Hepatocyte (in vitro differentiated cells): ENCODE measurements at regions not wholly inside any gene's neighbourhood (a gene's known extent, or its start where the extent isn't known, plus 50 kb on each side); places are given as distances from the start of the nearest gene placed in this dataset.

ENCODE experiments used
- EZH2 ChIP-seq: fragments of 200-600 bp; sonication (generic); IDR thresholded peaks from 2 replicates; pipeline ENCODE4 v1.6.1; 2016; ENCODE audit warnings: antibody characterized with exemption, mild to moderate bottlenecking, borderline replicate concordance
- EZH2phosphoT487 ChIP-seq: fragments of 200-600 bp; sonication (generic); IDR thresholded peaks from one replicate; pipeline ENCODE4 v1.6.1; 2018; ENCODE audit warnings: antibody characterized with exemption, mild to moderate bottlenecking, low read depth, moderate library complexity; ENCODE audit not compliant: unreplicated experiment, severe bottlenecking
- TF ChIP-seq, protein P1 (sequence below): fragments of 200-600 bp; sonication (generic); IDR thresholded peaks from 2 replicates; pipeline ENCODE4 v1.5.1; 2016; ENCODE audit warnings: antibody characterized with exemption, mild to moderate bottlenecking; ENCODE audit not compliant: poor library complexity

DNA sequence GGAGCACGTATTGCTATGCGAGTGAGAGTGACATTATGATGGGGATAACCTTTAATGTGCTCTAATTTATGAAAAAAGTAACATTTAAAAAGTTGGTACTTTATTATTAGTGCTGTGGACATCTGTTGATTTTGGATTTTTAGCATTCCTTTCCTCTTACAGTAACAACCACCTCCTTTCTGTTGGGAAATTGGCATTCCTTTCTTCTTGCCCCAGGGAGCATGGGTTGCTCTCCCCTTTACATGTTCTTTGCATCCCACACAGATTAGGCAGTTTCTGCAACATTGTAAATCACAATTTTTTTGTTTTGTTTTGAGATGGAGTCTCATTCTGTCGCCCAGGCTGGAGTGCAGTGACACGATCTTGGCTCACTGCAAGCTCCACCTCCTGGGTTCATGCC is 300.2 kb downstream of the LPIN1 start:
- TF ChIP-seq, protein P1, sequence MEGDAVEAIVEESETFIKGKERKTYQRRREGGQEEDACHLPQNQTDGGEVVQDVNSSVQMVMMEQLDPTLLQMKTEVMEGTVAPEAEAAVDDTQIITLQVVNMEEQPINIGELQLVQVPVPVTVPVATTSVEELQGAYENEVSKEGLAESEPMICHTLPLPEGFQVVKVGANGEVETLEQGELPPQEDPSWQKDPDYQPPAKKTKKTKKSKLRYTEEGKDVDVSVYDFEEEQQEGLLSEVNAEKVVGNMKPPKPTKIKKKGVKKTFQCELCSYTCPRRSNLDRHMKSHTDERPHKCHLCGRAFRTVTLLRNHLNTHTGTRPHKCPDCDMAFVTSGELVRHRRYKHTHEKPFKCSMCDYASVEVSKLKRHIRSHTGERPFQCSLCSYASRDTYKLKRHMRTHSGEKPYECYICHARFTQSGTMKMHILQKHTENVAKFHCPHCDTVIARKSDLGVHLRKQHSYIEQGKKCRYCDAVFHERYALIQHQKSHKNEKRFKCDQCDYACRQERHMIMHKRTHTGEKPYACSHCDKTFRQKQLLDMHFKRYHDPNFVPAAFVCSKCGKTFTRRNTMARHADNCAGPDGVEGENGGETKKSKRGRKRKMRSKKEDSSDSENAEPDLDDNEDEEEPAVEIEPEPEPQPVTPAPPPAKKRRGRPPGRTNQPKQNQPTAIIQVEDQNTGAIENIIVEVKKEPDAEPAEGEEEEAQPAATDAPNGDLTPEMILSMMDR: no peak
- no peak for TF ChIP-seq EZH2
- no peak for TF ChIP-seq EZH2phosphoT487
